GM19193 (cell line): ENCODE measurements at regions not wholly inside any gene's neighbourhood (a gene's known extent, or its start where the extent isn't known, plus 50 kb on each side); places are given as distances from the start of the nearest gene placed in this dataset.

ENCODE experiments used
- POLR2A ChIP-seq: IDR thresholded peaks from 4 replicates; pipeline ENCODE4 v1.6.1; 2011; ENCODE audit not compliant: insufficient read depth, insufficient read length; ENCODE audit errors: extremely low read depth

GRCh38 chrX:802846-803245 is 172.3 kb downstream of the SHOX start:
- no peak for TF ChIP-seq POLR2A

GRCh38 chrX:799808-800207 is 169.2 kb downstream of the SHOX start:
- no peak for TF ChIP-seq POLR2A

- TF ChIP-seq POLR2A, result no peak
These were observed 163.7 kb downstream of the SHOX start for GRCh38 chrX:794311-794710.

- TF ChIP-seq POLR2A, result no peak
These were observed 162.7 kb downstream of the SHOX start for GRCh38 chrX:793216-793770.

- no peak for TF ChIP-seq POLR2A
These were observed 161.0 kb downstream of the SHOX start for GRCh38 chrX:791479-792034.

- TF ChIP-seq POLR2A, result no peak
These were observed 160.3 kb downstream of the SHOX start for GRCh38 chrX:790783-791360.

GRCh38 chrX:790041-790506 is 159.5 kb downstream of the SHOX start:
- no peak for TF ChIP-seq POLR2A

- TF ChIP-seq POLR2A, result no peak
These were observed 158.5 kb downstream of the SHOX start for GRCh38 chrX:789096-789495.

GRCh38 chrX:786441-786881 is 155.9 kb downstream of the SHOX start:
- TF ChIP-seq POLR2A, result no peak

- no peak for TF ChIP-seq POLR2A
These were observed 154.2 kb downstream of the SHOX start for GRCh38 chrX:784829-785228.

- TF ChIP-seq POLR2A, result no peak
These were observed 150.9 kb downstream of the SHOX start for GRCh38 chrX:781224-782204.

- TF ChIP-seq POLR2A, result no peak
These were observed 146.1 kb downstream of the SHOX start for GRCh38 chrX:776529-777230.

- TF ChIP-seq POLR2A, result no peak
These were observed 145.5 kb downstream of the SHOX start for GRCh38 chrX:776061-776460.

GRCh38 chrX:774536-774935 is 143.9 kb downstream of the SHOX start:
- no peak for TF ChIP-seq POLR2A
